ENCODE measurements at regions not wholly inside any gene's neighbourhood (a gene's known extent, or its start where the extent isn't known, plus 50 kb on each side); places are given as distances from the start of the nearest gene placed in this dataset.

- Histone ChIP-seq H3K4me3 (ENCODE audit: low read depth, low read length) (no peak overlapping the region), H3K36me3 (ENCODE audit: control insufficient read depth, insufficient read depth, low read length) (no peaks in the 10 kb centered on the region), H3K4me1 (no peaks in the 10 kb centered on the region), H3K9me3 (peaks cover 7% of the 10 kb centered on the region; the same call in 1 of the 2 replicates), H3K27me3 (replicated peaks; ENCODE audit: control insufficient read depth, insufficient read depth, low read length) (no peaks in the 10 kb centered on the region)
- no peaks in the 10 kb centered on the region for H3K4me1 Mint-ChIP-seq (ENCODE audit: low read depth, unreplicated experiment)
- intact Hi-C loops (cut with micrococcal nuclease; ENCODE audit: unreplicated experiment) = no loop called here
- no peak for DNase-seq
- TF ChIP-seq CTCF (IDR thresholded peaks at IDR 0.05; ENCODE audit: insufficient read depth in 1 of 2, low read depth in 1 of 2, low read length in 1 of 2, severe bottlenecking in 1 of 2, unreplicated experiment in 1 of 2) = no peak
- H3K36me3 Mint-ChIP-seq (ENCODE audit: insufficient read depth, unreplicated experiment) = no peaks in the 10 kb centered on the region
- ChIA-PET POLR2A (no interaction called here), CTCF (no interaction called here)
- BruUV-seq (replicated peaks) = no TSS peak
- H3K4me3 Mint-ChIP-seq (ENCODE audit: unreplicated experiment) = no peak overlapping the region
- H3K9me3 Mint-ChIP-seq (ENCODE audit: unreplicated experiment) = no peaks in the 10 kb centered on the region
- H3K27me3 Mint-ChIP-seq (ENCODE audit: insufficient read depth, unreplicated experiment) = peaks cover 3% of the 10 kb centered on the region
- H3K27ac Mint-ChIP-seq (ENCODE audit: unreplicated experiment) = no peak overlapping the region
Observed at GRCh38 chr5:113719549-113719948, 206.1 kb downstream of the YTHDC2 start.

DNA sequence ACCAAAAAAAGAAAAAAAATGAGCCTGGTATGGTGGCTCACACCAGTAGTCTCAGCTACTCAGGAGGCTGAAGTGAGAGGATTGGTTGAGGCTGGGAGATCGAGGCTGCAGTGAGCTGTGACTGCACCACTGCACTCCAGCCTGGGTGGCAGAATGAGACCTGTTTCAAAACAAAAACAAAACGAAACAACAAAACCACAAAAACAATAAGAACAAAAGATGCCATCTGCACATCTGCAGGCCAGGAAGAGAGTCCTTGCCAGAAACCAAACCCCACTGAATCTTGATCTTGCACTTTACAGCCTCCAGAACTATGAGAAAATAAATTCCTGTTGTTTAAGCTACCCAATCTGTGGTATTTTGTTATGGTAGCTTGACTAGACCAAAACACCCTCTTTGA lies 207.7 kb downstream of the YTHDC2 start:
- H3K27me3 ChIP-seq (replicated peaks; ENCODE audit: control insufficient read depth, insufficient read depth, low read length) = no peaks in the 10 kb centered on the region
- Mint-ChIP-seq H3K36me3 (ENCODE audit: insufficient read depth, unreplicated experiment) (no peaks in the 10 kb centered on the region), H3K9me3 (ENCODE audit: unreplicated experiment) (no peaks in the 10 kb centered on the region), H3K4me3 (ENCODE audit: unreplicated experiment) (no peak overlapping the region), H3K27ac (ENCODE audit: unreplicated experiment) (no peak overlapping the region), H3K4me1 (ENCODE audit: low read depth, unreplicated experiment) (no peaks in the 10 kb centered on the region), H3K27me3 (ENCODE audit: insufficient read depth, unreplicated experiment) (peaks cover 3% of the 10 kb centered on the region)
- BruUV-seq (replicated peaks) = no TSS peak
- no peak for DNase-seq
- no peak overlapping the region for H3K4me3 ChIP-seq (ENCODE audit: low read depth, low read length)
- ChIA-PET POLR2A (no interaction called here), CTCF (no interaction called here)
- peaks cover 7% of the 10 kb centered on the region; the same call in 1 of the 2 replicates for H3K9me3 ChIP-seq
- intact Hi-C loops (cut with micrococcal nuclease; ENCODE audit: unreplicated experiment) = no loop called here
- H3K36me3 ChIP-seq (ENCODE audit: control insufficient read depth, insufficient read depth, low read length) = no peaks in the 10 kb centered on the region
- H3K4me1 ChIP-seq = no peaks in the 10 kb centered on the region
- TF ChIP-seq CTCF (IDR thresholded peaks at IDR 0.05; ENCODE audit: insufficient read depth in 1 of 2, low read depth in 1 of 2, low read length in 1 of 2, severe bottlenecking in 1 of 2, unreplicated experiment in 1 of 2) = no peak

GRCh38 chr5:113723021-113723420 lies 209.5 kb downstream of the YTHDC2 start:
- intact Hi-C loops (cut with micrococcal nuclease; ENCODE audit: unreplicated experiment) = no loop called here
- no peaks in the 10 kb centered on the region for H3K36me3 Mint-ChIP-seq (ENCODE audit: insufficient read depth, unreplicated experiment)
- CTCF ChIA-PET = no interaction called here

More at GRCh38 chr5:113723021-113723420, 209.5 kb downstream of the YTHDC2 start:
- Histone ChIP-seq H3K36me3 (ENCODE audit: control insufficient read depth, insufficient read depth, low read length) (no peaks in the 10 kb centered on the region), H3K27me3 (replicated peaks; ENCODE audit: control insufficient read depth, insufficient read depth, low read length) (no peaks in the 10 kb centered on the region), H3K4me1 (no peaks in the 10 kb centered on the region), H3K4me3 (ENCODE audit: low read depth, low read length) (no peak overlapping the region), H3K9me3 (no peaks in the 10 kb centered on the region)
- POLR2A ChIA-PET = no interaction called here
- Mint-ChIP-seq H3K4me1 (ENCODE audit: low read depth, unreplicated experiment) (no peaks in the 10 kb centered on the region), H3K27me3 (ENCODE audit: insufficient read depth, unreplicated experiment) (peaks cover 3% of the 10 kb centered on the region), H3K27ac (ENCODE audit: unreplicated experiment) (no peak overlapping the region), H3K9me3 (ENCODE audit: unreplicated experiment) (no peaks in the 10 kb centered on the region), H3K4me3 (ENCODE audit: unreplicated experiment) (no peak overlapping the region)
- no peak for DNase-seq
- BruUV-seq (replicated peaks) = no TSS peak
- no peak for TF ChIP-seq CTCF (IDR thresholded peaks at IDR 0.05; ENCODE audit: insufficient read depth in 1 of 2, low read depth in 1 of 2, low read length in 1 of 2, severe bottlenecking in 1 of 2, unreplicated experiment in 1 of 2)
